Panc1 (cell line): ENCODE measurements at regions not wholly inside any gene's neighbourhood (a gene's known extent, or its start where the extent isn't known, plus 50 kb on each side); places are given as distances from the start of the nearest gene placed in this dataset.
"Not testable (repeated sequence)": the region's sequence is repeated elsewhere in the genome, so short reads cannot be mapped to it uniquely, and the experiment has no call there.

ENCODE experiments used
- ATAC-seq: fragments of 200-7000 bp; cut with Tn5 transposase; 2 replicates; pipeline ENCODE4 v1.9.1; 2020; ENCODE audit warnings: mild to moderate bottlenecking, moderate library complexity
- BruUV-seq: library from RNA; stranded (reverse); fragments of 400-500 nt; replicated peaks from 2 replicates; lab custom pipeline; 2021; lab: Mats Ljungman, UMichigan
- CTCF ChIA-PET: fragments of 300-600 bp; sonication (Branson Sonifier 250); formaldehyde crosslinking; loops from one replicate; lab custom pipeline; 2022; ENCODE audit warnings: antibody characterized with exemption; lab: Charles Lee
- POLR2A ChIA-PET: fragments of 300-600 bp; sonication (Branson Sonifier 250); formaldehyde crosslinking; loops from one replicate; lab custom pipeline; 2022; ENCODE audit warnings: antibody characterized with exemption; lab: Charles Lee
- DNase-seq: peaks from one replicate; pipeline ENCODE4 v3.0.0-alpha.2; 2010; ENCODE audit warnings: low read depth, low spot score
- H3K27ac ChIP-seq: 2 replicates; pipeline ENCODE4 v1.5.1; 2011; ENCODE audit warnings: mild to moderate bottlenecking, low read length, inconsistent platforms
- H3K27me3 ChIP-seq: fragments of 200-500 bp; sonication (Bioruptor generic); 2 replicates; pipeline ENCODE4 v1.6.0; 2014; ENCODE audit warnings: low read length, inconsistent platforms; ENCODE audit not compliant: control insufficient read depth, insufficient read depth
- H3K36me3 ChIP-seq: fragments of 200-500 bp; sonication (Bioruptor generic); 2 replicates; pipeline ENCODE4 v1.5.1; 2014; ENCODE audit warnings: inconsistent platforms, mild to moderate bottlenecking, low read length, moderate library complexity; ENCODE audit not compliant: control insufficient read depth, insufficient read depth
- H3K4me1 ChIP-seq: 2 replicates; pipeline ENCODE4 v1.5.1; 2011; ENCODE audit warnings: inconsistent platforms, mild to moderate bottlenecking, low read length, moderate library complexity; ENCODE audit not compliant: control insufficient read depth, insufficient read depth
- H3K4me3 ChIP-seq, 2 experiments: 2 replicates each; pipeline ENCODE4 v1.5.1; 2011 to 2012; ENCODE audit warnings: low read depth in 2 of 2, low read length in 2 of 2, mild to moderate bottlenecking in 2 of 2, inconsistent platforms in 1 of 2, moderate library complexity in 1 of 2
- H3K9me3 ChIP-seq: fragments of 200-500 bp; sonication (Bioruptor generic); 2 replicates; pipeline ENCODE4 v1.5.1; 2014; ENCODE audit warnings: low read depth, mild to moderate bottlenecking, inconsistent platforms, low read length, moderate library complexity; ENCODE audit not compliant: control insufficient read depth, insufficient read depth
- POLR2AphosphoS5 ChIP-seq: IDR thresholded peaks from 2 replicates; pipeline ENCODE4 v1.6.1; 2012; ENCODE audit warnings: mild to moderate bottlenecking, low read depth, low read length, moderate library complexity
- SIN3A ChIP-seq: IDR thresholded peaks from 2 replicates; pipeline ENCODE4 v1.6.1; 2012; ENCODE audit warnings: low read depth, mild to moderate bottlenecking, low read length, moderate library complexity, borderline replicate concordance; ENCODE audit not compliant: insufficient read depth
- TCF7L2 ChIP-seq: IDR thresholded peaks from 2 replicates; pipeline ENCODE4 v1.6.1; 2011; ENCODE audit warnings: mild to moderate bottlenecking, low read depth, low read length, inconsistent platforms
- in situ Hi-C: cut with HindIII; loops from 2 replicates; pipeline ENCODE4 v1.10.0; 2016; ENCODE audit warnings: low sequenced_read_pairs, low pct_unique_long_range_greater_than_20kb
- intact Hi-C: fragments of 100-400 bp; cut with micrococcal nuclease; formaldehyde crosslinking; loops from one replicate; pipeline ENCODE4 v1.10.0; 2022; ENCODE audit not compliant: unreplicated experiment
- TF ChIP-seq, protein P1 (sequence below): fragments of 450-650 bp; IDR thresholded peaks from 2 replicates; pipeline ENCODE4 v1.5.1; 2017; ENCODE audit warnings: mild to moderate bottlenecking
- TF ChIP-seq, protein P2 (sequence below), 2 experiments: IDR thresholded peaks; 2 replicates each; pipeline ENCODE4 v1.6.1; 2011 to 2012; ENCODE audit warnings: low read depth in 2 of 2, control low read depth in 1 of 2, low read length in 1 of 2, mild to moderate bottlenecking in 1 of 2, moderate library complexity in 1 of 2; ENCODE audit not compliant: insufficient read depth in 1 of 2

DNA sequence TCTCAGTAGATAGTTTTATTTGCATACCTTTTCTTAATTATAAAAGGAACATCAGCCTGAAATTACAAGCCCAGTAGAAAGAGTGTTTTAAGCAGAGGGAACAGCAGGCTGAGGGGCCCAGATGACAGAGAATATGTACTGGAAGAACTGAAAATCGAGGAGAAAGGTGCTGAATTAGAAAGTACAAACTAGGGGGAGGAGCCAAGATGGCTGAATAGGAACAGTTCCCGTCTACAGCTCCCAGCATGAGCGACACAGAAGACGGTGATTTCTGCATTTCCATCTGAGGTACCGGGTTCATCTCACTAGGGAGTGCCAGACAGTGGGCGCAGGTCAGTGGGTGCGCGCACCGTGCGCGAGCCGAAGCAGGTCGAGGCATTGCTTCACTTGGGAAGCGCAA, 64.1 kb upstream of the OR5P2 start:
- H3K27me3 ChIP-seq, POLR2A ChIA-PET, H3K27ac ChIP-seq, in situ Hi-C loops, H3K4me1 ChIP-seq, BruUV-seq, DNase-seq, ATAC-seq, H3K36me3 ChIP-seq, H3K9me3 ChIP-seq, CTCF ChIA-PET, intact Hi-C loops: not testable (repeated sequence)
- peak overlapping the region in 1 of 2 experiments; percentile 9; a peak in 1 of 4 replicates for H3K4me3 ChIP-seq

DNA sequence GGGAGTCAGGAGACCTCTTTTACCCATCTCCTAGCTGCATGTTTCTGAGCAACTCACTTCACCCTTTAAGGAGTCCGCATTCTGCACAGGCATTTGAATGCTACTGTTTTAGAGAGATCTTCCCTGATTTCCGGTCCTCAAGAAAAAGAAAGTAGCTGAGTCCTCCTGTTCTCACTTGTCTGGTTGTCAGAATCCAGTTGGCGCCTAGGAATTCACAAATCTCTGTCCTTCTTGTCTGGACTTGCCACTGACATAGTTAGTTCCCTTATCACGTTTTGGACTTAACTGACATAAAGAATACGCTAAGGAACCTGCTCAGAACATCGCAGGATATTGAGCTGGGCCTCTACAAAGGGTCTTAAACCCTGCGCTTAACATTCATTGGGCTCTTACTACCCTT, 61.3 kb upstream of the OR5P2 start:
- H3K27me3 ChIP-seq, result peaks cover 5% of the 10 kb centered on the region; the same call in 1 of the 2 replicates
- in situ Hi-C loops (no loop called here), intact Hi-C loops (no loop called here)
- no peak overlapping the region for H3K27ac ChIP-seq
- no peaks in the 10 kb centered on the region for H3K9me3 ChIP-seq
- no peaks in the 10 kb centered on the region for H3K4me1 ChIP-seq
- no TSS peak for BruUV-seq
- TF ChIP-seq, protein P1, sequence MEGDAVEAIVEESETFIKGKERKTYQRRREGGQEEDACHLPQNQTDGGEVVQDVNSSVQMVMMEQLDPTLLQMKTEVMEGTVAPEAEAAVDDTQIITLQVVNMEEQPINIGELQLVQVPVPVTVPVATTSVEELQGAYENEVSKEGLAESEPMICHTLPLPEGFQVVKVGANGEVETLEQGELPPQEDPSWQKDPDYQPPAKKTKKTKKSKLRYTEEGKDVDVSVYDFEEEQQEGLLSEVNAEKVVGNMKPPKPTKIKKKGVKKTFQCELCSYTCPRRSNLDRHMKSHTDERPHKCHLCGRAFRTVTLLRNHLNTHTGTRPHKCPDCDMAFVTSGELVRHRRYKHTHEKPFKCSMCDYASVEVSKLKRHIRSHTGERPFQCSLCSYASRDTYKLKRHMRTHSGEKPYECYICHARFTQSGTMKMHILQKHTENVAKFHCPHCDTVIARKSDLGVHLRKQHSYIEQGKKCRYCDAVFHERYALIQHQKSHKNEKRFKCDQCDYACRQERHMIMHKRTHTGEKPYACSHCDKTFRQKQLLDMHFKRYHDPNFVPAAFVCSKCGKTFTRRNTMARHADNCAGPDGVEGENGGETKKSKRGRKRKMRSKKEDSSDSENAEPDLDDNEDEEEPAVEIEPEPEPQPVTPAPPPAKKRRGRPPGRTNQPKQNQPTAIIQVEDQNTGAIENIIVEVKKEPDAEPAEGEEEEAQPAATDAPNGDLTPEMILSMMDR, result no peak
- TF ChIP-seq POLR2AphosphoS5, result no peak
- TF ChIP-seq, protein P2, sequence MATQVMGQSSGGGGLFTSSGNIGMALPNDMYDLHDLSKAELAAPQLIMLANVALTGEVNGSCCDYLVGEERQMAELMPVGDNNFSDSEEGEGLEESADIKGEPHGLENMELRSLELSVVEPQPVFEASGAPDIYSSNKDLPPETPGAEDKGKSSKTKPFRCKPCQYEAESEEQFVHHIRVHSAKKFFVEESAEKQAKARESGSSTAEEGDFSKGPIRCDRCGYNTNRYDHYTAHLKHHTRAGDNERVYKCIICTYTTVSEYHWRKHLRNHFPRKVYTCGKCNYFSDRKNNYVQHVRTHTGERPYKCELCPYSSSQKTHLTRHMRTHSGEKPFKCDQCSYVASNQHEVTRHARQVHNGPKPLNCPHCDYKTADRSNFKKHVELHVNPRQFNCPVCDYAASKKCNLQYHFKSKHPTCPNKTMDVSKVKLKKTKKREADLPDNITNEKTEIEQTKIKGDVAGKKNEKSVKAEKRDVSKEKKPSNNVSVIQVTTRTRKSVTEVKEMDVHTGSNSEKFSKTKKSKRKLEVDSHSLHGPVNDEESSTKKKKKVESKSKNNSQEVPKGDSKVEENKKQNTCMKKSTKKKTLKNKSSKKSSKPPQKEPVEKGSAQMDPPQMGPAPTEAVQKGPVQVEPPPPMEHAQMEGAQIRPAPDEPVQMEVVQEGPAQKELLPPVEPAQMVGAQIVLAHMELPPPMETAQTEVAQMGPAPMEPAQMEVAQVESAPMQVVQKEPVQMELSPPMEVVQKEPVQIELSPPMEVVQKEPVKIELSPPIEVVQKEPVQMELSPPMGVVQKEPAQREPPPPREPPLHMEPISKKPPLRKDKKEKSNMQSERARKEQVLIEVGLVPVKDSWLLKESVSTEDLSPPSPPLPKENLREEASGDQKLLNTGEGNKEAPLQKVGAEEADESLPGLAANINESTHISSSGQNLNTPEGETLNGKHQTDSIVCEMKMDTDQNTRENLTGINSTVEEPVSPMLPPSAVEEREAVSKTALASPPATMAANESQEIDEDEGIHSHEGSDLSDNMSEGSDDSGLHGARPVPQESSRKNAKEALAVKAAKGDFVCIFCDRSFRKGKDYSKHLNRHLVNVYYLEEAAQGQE (IDR thresholded peaks at IDR 0.05; ENCODE audit: insufficient read depth in 1 of 2, low read depth in 2 of 2, low read length in 1 of 2), result no peak
- TF ChIP-seq TCF7L2, result no peak
- no peak for TF ChIP-seq SIN3A
- CTCF ChIA-PET, result no interaction called here
- POLR2A ChIA-PET, result no interaction called here
- DNase-seq (no peak), ATAC-seq (no peak)
- no peaks in the 10 kb centered on the region for H3K36me3 ChIP-seq
- H3K4me3 ChIP-seq, result no peak overlapping the region

DNA sequence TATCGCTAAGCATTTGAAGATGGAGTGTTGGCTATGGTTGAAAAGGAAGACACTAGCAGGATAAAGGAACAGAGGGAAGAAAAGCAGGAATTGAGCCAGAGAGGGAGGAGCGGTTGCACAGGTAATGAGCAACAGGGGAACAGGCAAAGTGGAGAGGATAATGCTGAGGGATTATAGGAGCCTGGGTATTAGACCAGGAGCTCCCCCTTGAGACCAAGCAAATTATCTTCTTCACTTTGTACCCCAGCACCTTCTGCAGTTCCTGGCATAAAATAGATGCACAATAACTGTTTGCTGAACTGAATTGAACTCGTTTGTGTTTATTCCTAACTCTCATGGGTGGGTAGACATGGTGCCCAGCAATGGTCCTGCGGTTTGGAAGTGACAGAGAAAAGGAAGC, 54.6 kb upstream of the OR5P2 start:
- DNase-seq (no peak), ATAC-seq (peak; percentile 83)
- TF ChIP-seq SIN3A, result no peak
- TF ChIP-seq, protein P1, result peak; percentile 62
- Histone ChIP-seq H3K27me3 (no peaks in the 10 kb centered on the region), H3K4me3 (no peak overlapping the region), H3K27ac (no peak overlapping the region), H3K4me1 (no peaks in the 10 kb centered on the region), H3K9me3 (no peaks in the 10 kb centered on the region), H3K36me3 (no peaks in the 10 kb centered on the region)
- in situ Hi-C loops (no loop called here), intact Hi-C loops (no loop called here)
- POLR2A ChIA-PET, result no interaction called here
- CTCF ChIA-PET, result no interaction called here
- no TSS peak for BruUV-seq
